ENCODE measurements at regions not wholly inside any gene's neighbourhood (a gene's known extent, or its start where the extent isn't known, plus 50 kb on each side); places are given as distances from the start of the nearest gene placed in this dataset.
A peak's percentile ranks its signal among the peaks of the same experiment; 100 is the strongest.

GRCh38 chr17:55883149-55883548, 132.3 kb downstream of the PCTP start:
- TF ChIP-seq, protein P1, sequence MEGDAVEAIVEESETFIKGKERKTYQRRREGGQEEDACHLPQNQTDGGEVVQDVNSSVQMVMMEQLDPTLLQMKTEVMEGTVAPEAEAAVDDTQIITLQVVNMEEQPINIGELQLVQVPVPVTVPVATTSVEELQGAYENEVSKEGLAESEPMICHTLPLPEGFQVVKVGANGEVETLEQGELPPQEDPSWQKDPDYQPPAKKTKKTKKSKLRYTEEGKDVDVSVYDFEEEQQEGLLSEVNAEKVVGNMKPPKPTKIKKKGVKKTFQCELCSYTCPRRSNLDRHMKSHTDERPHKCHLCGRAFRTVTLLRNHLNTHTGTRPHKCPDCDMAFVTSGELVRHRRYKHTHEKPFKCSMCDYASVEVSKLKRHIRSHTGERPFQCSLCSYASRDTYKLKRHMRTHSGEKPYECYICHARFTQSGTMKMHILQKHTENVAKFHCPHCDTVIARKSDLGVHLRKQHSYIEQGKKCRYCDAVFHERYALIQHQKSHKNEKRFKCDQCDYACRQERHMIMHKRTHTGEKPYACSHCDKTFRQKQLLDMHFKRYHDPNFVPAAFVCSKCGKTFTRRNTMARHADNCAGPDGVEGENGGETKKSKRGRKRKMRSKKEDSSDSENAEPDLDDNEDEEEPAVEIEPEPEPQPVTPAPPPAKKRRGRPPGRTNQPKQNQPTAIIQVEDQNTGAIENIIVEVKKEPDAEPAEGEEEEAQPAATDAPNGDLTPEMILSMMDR (conservative IDR thresholded peaks at IDR 0.05; ENCODE audit: low read length), result no peak
- peak; percentile 0 for DNase-seq (ENCODE audit: low read depth)
- H3K4me3 ChIP-seq (ENCODE audit: low read length), result no peak overlapping the region

DNA sequence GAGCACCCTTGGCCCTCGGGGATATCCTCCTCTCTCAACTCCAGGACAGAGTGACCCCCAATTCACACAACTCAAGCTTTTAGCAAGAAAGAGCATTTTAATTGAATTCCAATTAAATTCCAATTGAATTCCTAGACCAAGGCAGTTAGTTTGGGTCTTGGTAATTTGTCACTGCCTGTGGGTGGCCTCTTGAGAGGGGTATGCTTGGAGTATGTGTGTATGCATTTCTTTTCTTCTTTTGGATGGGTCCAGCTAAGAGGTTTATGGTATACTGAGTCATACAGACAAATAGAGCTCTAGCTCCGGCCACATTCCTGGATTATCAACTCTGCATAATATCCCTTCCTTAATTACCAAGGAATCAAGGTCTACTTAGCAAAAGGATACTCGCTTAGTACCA, 136.7 kb downstream of the PCTP start:
- no peak overlapping the region for H3K4me3 ChIP-seq (ENCODE audit: low read length)
- TF ChIP-seq, protein P1 (conservative IDR thresholded peaks at IDR 0.05; ENCODE audit: low read length), result no peak
- DNase-seq (ENCODE audit: low read depth), result no peak

DNA sequence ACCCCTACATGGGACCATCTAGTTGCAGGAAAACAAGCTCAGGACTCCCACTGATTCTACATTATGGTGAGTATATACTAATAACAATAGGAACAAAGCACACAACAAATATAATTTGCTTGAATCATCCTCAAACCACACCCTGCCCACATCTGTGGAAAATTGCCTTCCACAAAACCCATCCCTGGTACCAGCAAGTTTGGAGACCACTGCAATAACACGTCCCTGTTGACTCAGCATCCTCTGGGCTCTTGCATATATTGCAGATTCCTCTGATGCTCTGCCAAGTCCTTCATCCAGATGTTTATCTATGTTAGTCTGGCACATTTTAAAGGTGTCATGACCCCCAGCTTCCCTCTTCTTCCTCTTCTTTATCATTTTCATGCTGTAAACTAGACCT, 138.4 kb downstream of the PCTP start:
- H3K4me3 ChIP-seq (ENCODE audit: low read length), result no peak overlapping the region
- TF ChIP-seq, protein P1 (conservative IDR thresholded peaks at IDR 0.05; ENCODE audit: low read length), result no peak
- DNase-seq (ENCODE audit: low read depth), result no peak

DNA sequence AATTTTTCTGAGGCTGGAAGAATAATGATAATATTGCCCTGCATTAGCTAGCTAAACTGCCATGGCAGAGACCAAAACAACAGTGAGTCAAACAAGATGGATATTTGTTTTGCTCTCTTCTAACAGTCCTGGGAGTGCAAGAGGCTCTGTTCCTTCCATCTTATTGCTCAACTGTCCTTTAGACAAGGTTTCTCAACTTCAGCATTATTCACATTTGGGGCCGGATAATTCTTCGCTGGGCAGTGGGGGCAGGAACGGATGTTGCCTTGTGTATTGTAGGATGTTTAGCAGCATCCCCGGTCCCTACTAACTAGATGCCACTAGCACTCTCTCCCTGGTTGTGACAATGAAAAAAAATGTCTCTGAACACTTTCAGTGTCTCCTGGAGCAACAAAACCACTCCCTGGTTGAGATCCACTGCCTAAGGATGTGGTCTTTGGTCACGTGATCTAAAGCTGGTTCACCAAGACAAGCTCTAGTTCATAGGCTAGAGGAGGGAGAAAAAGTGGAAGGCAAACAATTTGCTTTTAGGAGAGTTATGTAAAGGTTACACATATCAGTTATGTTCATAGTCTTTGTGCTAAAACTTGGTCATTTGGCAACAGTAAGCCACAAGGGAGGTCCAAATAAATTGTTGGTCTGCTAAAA, 144.4 kb downstream of the PCTP start:
- no peak for DNase-seq (ENCODE audit: low read depth)
- TF ChIP-seq, protein P1 (conservative IDR thresholded peaks at IDR 0.05; ENCODE audit: low read length), result no peak
- no peak overlapping the region for H3K4me3 ChIP-seq (ENCODE audit: low read length)

DNA sequence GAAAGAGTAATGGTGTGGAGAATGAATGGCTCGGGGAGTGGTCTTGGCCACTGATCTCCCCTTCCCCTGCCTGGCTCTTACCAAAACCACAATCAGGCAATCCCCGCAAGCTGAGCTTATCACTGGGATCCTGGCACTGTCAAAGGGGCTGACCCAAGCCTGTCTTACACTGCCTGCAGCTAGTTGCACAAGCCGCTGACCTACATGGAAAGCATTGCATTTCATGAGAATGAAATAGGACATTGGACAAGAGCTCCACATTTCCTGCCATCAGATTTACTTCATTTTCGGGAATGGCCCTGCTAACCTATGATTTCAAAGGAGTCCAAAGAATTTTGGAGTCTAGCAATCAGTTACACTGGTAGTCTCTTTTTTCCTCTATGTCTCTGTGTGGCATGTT, 146.4 kb downstream of the PCTP start:
- H3K4me3 ChIP-seq (ENCODE audit: low read length), result no peak overlapping the region
- TF ChIP-seq, protein P1 (conservative IDR thresholded peaks at IDR 0.05; ENCODE audit: low read length), result no peak
- DNase-seq (ENCODE audit: low read depth), result no peak

DNA sequence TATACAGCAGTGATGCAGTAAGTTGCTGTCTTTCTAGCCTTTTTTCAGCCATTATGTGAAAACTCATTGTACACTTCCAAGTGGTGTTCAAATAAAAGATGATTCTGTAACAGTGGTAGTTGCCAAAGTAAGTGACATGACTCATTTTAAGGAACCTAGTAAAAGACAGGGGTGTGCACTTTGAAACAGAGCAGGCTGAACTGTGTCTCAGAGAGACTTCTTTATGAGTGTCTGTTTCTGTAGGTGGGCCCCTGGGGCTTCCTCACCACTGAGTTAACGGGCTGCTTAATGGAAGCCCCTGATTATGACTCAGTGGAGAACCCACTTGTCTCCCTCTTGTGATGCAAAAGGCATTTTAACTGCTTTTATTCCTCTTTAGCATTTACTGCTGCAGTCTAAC, 147.3 kb downstream of the PCTP start:
- no peak for DNase-seq (ENCODE audit: low read depth)
- H3K4me3 ChIP-seq (ENCODE audit: low read length), result no peak overlapping the region
- TF ChIP-seq, protein P1 (conservative IDR thresholded peaks at IDR 0.05; ENCODE audit: low read length), result no peak

- TF ChIP-seq, protein P1 (conservative IDR thresholded peaks at IDR 0.05; ENCODE audit: low read length), result no peak
- H3K4me3 ChIP-seq (ENCODE audit: low read length), result no peak overlapping the region
- DNase-seq (ENCODE audit: low read depth), result no peak
Measured at GRCh38 chr17:55900188-55900587, 149.3 kb downstream of the PCTP start.
